ENCODE measurements at regions not wholly inside any gene's neighbourhood (a gene's known extent, or its start where the extent isn't known, plus 50 kb on each side); places are given as distances from the start of the nearest gene placed in this dataset.
A peak's percentile ranks its signal among the peaks of the same experiment; 100 is the strongest.
"Not testable (repeated sequence)": the region's sequence is repeated elsewhere in the genome, so short reads cannot be mapped to it uniquely, and the experiment has no call there.

DNA sequence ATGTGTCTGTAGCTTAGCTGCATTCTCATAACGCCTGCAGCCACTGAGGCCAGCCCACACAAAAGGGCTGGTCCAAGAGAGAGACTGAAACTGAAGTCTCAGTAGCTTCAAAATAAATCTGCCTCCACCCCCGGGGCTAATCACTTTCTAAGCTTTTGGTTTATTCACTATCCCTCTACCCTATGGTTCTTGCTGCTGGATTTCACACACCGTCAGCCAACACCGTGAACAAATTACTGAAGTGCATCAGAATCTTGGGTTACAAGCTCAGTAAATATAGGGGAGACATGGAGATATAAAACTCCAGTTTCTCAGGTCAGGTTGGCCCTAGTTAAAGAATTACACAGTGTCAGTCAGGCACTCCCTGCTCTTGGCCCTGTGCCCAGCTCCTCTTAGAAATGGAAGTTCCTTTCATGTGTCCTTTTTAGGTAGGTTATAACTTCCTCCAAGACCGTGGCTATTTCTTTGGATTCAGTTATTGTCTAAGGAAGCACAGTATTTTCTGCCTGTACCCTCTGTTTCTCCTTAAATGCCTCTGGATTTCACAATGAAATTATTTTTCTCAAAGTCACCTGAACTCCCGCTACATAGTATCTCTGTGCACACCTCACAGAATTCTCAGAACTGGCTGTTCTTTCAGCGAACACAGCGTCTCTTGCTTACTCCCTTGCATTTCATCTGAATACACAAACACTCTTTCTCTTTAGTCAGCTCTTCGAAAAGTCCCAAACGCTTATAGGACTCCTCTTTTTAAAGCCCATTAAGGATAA, 112.5 kb downstream of the FAM174A start:
- H3K4me3 ChIP-seq (ENCODE audit: low read depth in 1 of 2, low read length in 1 of 2) = no peak overlapping the region
- H3K36me3 ChIP-seq = no peaks in the 10 kb centered on the region
- peak overlapping the region; percentile 59 for H3K27ac ChIP-seq
- no peaks in the 10 kb centered on the region for H3K9me3 ChIP-seq
- no peaks in the 10 kb centered on the region for H3K27me3 ChIP-seq
- no peak for TF ChIP-seq CTCF (IDR thresholded peaks at IDR 0.05)
- peaks cover 6 to 7% of the 10 kb centered on the region in 2 experiments for H3K4me1 ChIP-seq (ENCODE audit: control insufficient read depth in 1 of 2, insufficient read depth in 1 of 2, low read depth in 1 of 2, low read length in 1 of 2)

GRCh38 chr5:100654895-100655294, 119.7 kb downstream of the FAM174A start:
- H3K9me3 ChIP-seq = no peaks in the 10 kb centered on the region
- H3K27ac ChIP-seq = no peak overlapping the region
- H3K4me1 ChIP-seq (ENCODE audit: control insufficient read depth in 1 of 2, insufficient read depth in 1 of 2, low read depth in 1 of 2, low read length in 1 of 2) = no peaks in the 10 kb centered on the region
- H3K27me3 ChIP-seq = no peaks in the 10 kb centered on the region
- no peak overlapping the region for H3K4me3 ChIP-seq (ENCODE audit: low read depth in 1 of 2, low read length in 1 of 2)
- no peaks in the 10 kb centered on the region for H3K36me3 ChIP-seq
- TF ChIP-seq CTCF (IDR thresholded peaks at IDR 0.05) = no peak

DNA sequence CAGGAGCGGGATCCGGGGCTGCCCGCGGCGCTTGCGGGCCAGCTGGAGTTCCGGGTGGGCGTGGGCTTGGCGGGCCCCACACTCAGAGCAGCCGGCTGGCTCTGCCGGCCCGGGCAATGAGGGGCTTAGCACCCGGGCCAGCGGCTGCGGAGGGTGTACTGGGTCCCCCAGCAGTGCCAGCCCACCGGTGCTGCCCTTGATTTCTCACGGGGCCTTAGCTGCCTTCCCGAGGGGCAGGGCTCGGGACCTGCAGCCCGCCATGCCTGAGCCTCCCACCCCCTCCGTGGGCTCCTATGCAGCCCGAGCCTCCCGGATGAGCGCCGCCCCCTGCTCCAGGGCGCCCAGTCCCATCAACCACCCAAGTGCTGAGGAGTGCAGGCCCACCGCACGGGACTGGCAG, 121.6 kb downstream of the FAM174A start:
- H3K36me3 ChIP-seq; H3K4me1 ChIP-seq (ENCODE audit: control insufficient read depth in 1 of 2, insufficient read depth in 1 of 2, low read depth in 1 of 2, low read length in 1 of 2); H3K27ac ChIP-seq; H3K4me3 ChIP-seq (ENCODE audit: low read depth in 1 of 2, low read length in 1 of 2); H3K27me3 ChIP-seq; H3K9me3 ChIP-seq: not testable (repeated sequence)

- H3K4me3 ChIP-seq (ENCODE audit: low read depth in 1 of 2, low read length in 1 of 2) = no peak overlapping the region
- peak overlapping the region; percentile 0 for H3K27ac ChIP-seq
- no peaks in the 10 kb centered on the region for H3K27me3 ChIP-seq
- no peaks in the 10 kb centered on the region for H3K36me3 ChIP-seq
- H3K9me3 ChIP-seq = no peaks in the 10 kb centered on the region
- TF ChIP-seq CTCF (IDR thresholded peaks at IDR 0.05) = no peak
- peaks cover 3 to 9% of the 10 kb centered on the region in 2 experiments for H3K4me1 ChIP-seq (ENCODE audit: control insufficient read depth in 1 of 2, insufficient read depth in 1 of 2, low read depth in 1 of 2, low read length in 1 of 2)
Measured at GRCh38 chr5:100659080-100659795, 124.1 kb downstream of the FAM174A start.

GRCh38 chr5:100664140-100664539, 129.0 kb downstream of the FAM174A start:
- Histone ChIP-seq H3K36me3 (no peaks in the 10 kb centered on the region), H3K27ac (peak overlapping the region; percentile 75), H3K4me3 (ENCODE audit: low read depth in 1 of 2, low read length in 1 of 2) (no peak overlapping the region), H3K9me3 (no peaks in the 10 kb centered on the region), H3K4me1 (ENCODE audit: control insufficient read depth in 1 of 2, insufficient read depth in 1 of 2, low read depth in 1 of 2, low read length in 1 of 2) (peaks cover 48 to 52% of the 10 kb centered on the region in 2 experiments), H3K27me3 (no peaks in the 10 kb centered on the region)
- no peak for TF ChIP-seq CTCF (IDR thresholded peaks at IDR 0.05)

GRCh38 chr5:100667161-100667630, 132.0 kb downstream of the FAM174A start:
- Histone ChIP-seq H3K9me3 (no peaks in the 10 kb centered on the region), H3K4me3 (ENCODE audit: low read depth in 1 of 2, low read length in 1 of 2) (peak overlapping the region; percentile 26 to 34), H3K27ac (peak overlapping the region; percentile 96), H3K36me3 (no peaks in the 10 kb centered on the region), H3K4me1 (ENCODE audit: control insufficient read depth in 1 of 2, insufficient read depth in 1 of 2, low read depth in 1 of 2, low read length in 1 of 2) (peaks cover 48 to 52% of the 10 kb centered on the region in 2 experiments), H3K27me3 (no peaks in the 10 kb centered on the region)
- TF ChIP-seq CTCF (IDR thresholded peaks at IDR 0.05) = no peak
